Astrocyte (in vitro differentiated cells and primary cell): ENCODE measurements at regions not wholly inside any gene's neighbourhood (a gene's known extent, or its start where the extent isn't known, plus 50 kb on each side); places are given as distances from the start of the nearest gene placed in this dataset.

ENCODE experiments used
- DNase-seq: peaks from one replicate; pipeline ENCODE4 v3.0.0-alpha.2; 2010; ENCODE audit warnings: low read depth
- FAIRE-seq: peaks from 2 replicates; lab custom pipeline; 2011; peaks lifted over from hg19 to GRCh38; lab: Jason Lieb, UNC
- H2AFZ ChIP-seq: 2 replicates; pipeline ENCODE4 v1.6.0; 2012; ENCODE audit warnings: low read depth, low read length, inconsistent platforms
- H3K27ac ChIP-seq: 2 replicates; pipeline ENCODE4 v1.5.1; 2011; ENCODE audit warnings: low read depth, low read length, inconsistent platforms
- H3K27me3 ChIP-seq: 2 replicates; pipeline ENCODE4 v1.6.0; 2011; ENCODE audit warnings: low read length, inconsistent platforms; ENCODE audit not compliant: insufficient read depth
- H3K36me3 ChIP-seq: 2 replicates; pipeline ENCODE4 v1.5.1; 2011; ENCODE audit warnings: low read length, inconsistent platforms; ENCODE audit not compliant: insufficient read depth
- H3K4me1 ChIP-seq: 2 replicates; pipeline ENCODE4 v1.5.1; 2011; ENCODE audit warnings: low read length, inconsistent platforms; ENCODE audit not compliant: insufficient read depth
- H3K4me2 ChIP-seq: 2 replicates; pipeline ENCODE4 v1.6.0; 2012; ENCODE audit warnings: low read length, inconsistent platforms
- H3K4me3 ChIP-seq: 2 replicates; pipeline ENCODE4 v1.5.1; 2011; ENCODE audit warnings: low read depth, mild to moderate bottlenecking, low read length, inconsistent platforms; ENCODE audit not compliant: insufficient read depth
- H3K79me2 ChIP-seq: 2 replicates; pipeline ENCODE4 v1.6.0; 2012; ENCODE audit warnings: mild to moderate bottlenecking, low read length, inconsistent platforms; ENCODE audit not compliant: insufficient read depth
- H3K9ac ChIP-seq: 2 replicates; pipeline ENCODE4 v1.6.0; 2012; ENCODE audit warnings: mild to moderate bottlenecking, low read length, inconsistent platforms
- H3K9me3 ChIP-seq: 2 replicates; pipeline ENCODE4 v1.5.1; 2012; ENCODE audit warnings: low read depth, mild to moderate bottlenecking, low read length, inconsistent platforms; ENCODE audit not compliant: insufficient read depth
- H4K20me1 ChIP-seq: 2 replicates; pipeline ENCODE4 v1.6.0; 2012; ENCODE audit warnings: low read length, inconsistent platforms; ENCODE audit not compliant: insufficient read depth
- H3K27ac Mint-ChIP-seq: one replicate; pipeline ENCODE4 v1.8.0; 2021; ENCODE audit warnings: mild to moderate bottlenecking, mixed read lengths; ENCODE audit not compliant: unreplicated experiment
- H3K27me3 Mint-ChIP-seq: one replicate; pipeline ENCODE4 v1.8.0; 2021; ENCODE audit warnings: low read depth, mixed read lengths; ENCODE audit not compliant: unreplicated experiment
- H3K36me3 Mint-ChIP-seq: one replicate; pipeline ENCODE4 v1.8.0; 2021; ENCODE audit warnings: low read depth, mixed read lengths; ENCODE audit not compliant: unreplicated experiment
- H3K4me1 Mint-ChIP-seq: one replicate; pipeline ENCODE4 v1.8.0; 2021; ENCODE audit warnings: low read depth, mixed read lengths; ENCODE audit not compliant: unreplicated experiment
- H3K4me3 Mint-ChIP-seq: one replicate; pipeline ENCODE4 v1.8.0; 2021; ENCODE audit warnings: mild to moderate bottlenecking, moderate library complexity, mixed read lengths; ENCODE audit not compliant: unreplicated experiment
- H3K9me3 Mint-ChIP-seq: one replicate; pipeline ENCODE4 v1.8.0; 2021; ENCODE audit warnings: mild to moderate bottlenecking, mixed read lengths; ENCODE audit not compliant: unreplicated experiment
- CTCF ChIP-seq: IDR thresholded peaks from 2 replicates; pipeline ENCODE4 v1.5.1; 2011; ENCODE audit warnings: low read depth, mild to moderate bottlenecking, inconsistent platforms, low read length, moderate library complexity; ENCODE audit not compliant: insufficient read depth
- EZH2 ChIP-seq: IDR thresholded peaks from 2 replicates; pipeline ENCODE4 v1.6.1; 2012; ENCODE audit warnings: mild to moderate bottlenecking, low read length, inconsistent platforms; ENCODE audit not compliant: insufficient read depth

GRCh38 chr3:165716592-165716991 lies 120.6 kb downstream of the BCHE start:
- Histone ChIP-seq H3K4me3 (no peak overlapping the region), H3K36me3 (no peaks in the 10 kb centered on the region), H3K4me1 (no peaks in the 10 kb centered on the region), H4K20me1 (no peaks in the 10 kb centered on the region), H3K27ac (no peak overlapping the region), H3K9me3 (peaks cover 4% of the 10 kb centered on the region), H3K9ac (no peak overlapping the region), H3K4me2 (no peak overlapping the region), H3K27me3 (no peaks in the 10 kb centered on the region), H2AFZ (no peak overlapping the region), H3K79me2 (no peaks in the 10 kb centered on the region)
- no peaks in the 10 kb centered on the region for H3K27me3 Mint-ChIP-seq
- H3K4me1 Mint-ChIP-seq = no peaks in the 10 kb centered on the region
- peaks cover 3% of the 10 kb centered on the region for H3K9me3 Mint-ChIP-seq
- no peak for DNase-seq
- H3K36me3 Mint-ChIP-seq = no peaks in the 10 kb centered on the region
- FAIRE-seq = no peak
- H3K4me3 Mint-ChIP-seq = no peak overlapping the region
- H3K27ac Mint-ChIP-seq = no peak overlapping the region
- TF ChIP-seq CTCF (no peak), EZH2 (no peak)

GRCh38 chr3:165713479-165713878 lies 123.7 kb downstream of the BCHE start:
- Mint-ChIP-seq H3K27me3 (no peaks in the 10 kb centered on the region), H3K36me3 (no peaks in the 10 kb centered on the region), H3K4me3 (no peak overlapping the region), H3K27ac (no peak overlapping the region), H3K9me3 (no peaks in the 10 kb centered on the region), H3K4me1 (no peaks in the 10 kb centered on the region)
- H4K20me1 ChIP-seq = no peaks in the 10 kb centered on the region
- no peak overlapping the region for H3K4me3 ChIP-seq
- TF ChIP-seq CTCF (no peak), EZH2 (no peak)
- H3K4me1 ChIP-seq = no peaks in the 10 kb centered on the region
- H3K36me3 ChIP-seq = no peaks in the 10 kb centered on the region
- no peak overlapping the region for H2AFZ ChIP-seq
- no peak for DNase-seq
- no peak overlapping the region for H3K4me2 ChIP-seq
- no peaks in the 10 kb centered on the region for H3K79me2 ChIP-seq
- H3K9me3 ChIP-seq = no peaks in the 10 kb centered on the region
- H3K27ac ChIP-seq = no peak overlapping the region
- no peak overlapping the region for H3K9ac ChIP-seq
- H3K27me3 ChIP-seq = no peaks in the 10 kb centered on the region
- FAIRE-seq = no peak

GRCh38 chr3:165712382-165712781 lies 124.8 kb downstream of the BCHE start:
- Histone ChIP-seq H3K4me1 (no peaks in the 10 kb centered on the region), H2AFZ (no peak overlapping the region), H3K4me3 (no peak overlapping the region), H3K36me3 (no peaks in the 10 kb centered on the region), H3K9ac (no peak overlapping the region), H3K9me3 (no peaks in the 10 kb centered on the region), H3K79me2 (no peaks in the 10 kb centered on the region), H4K20me1 (no peaks in the 10 kb centered on the region), H3K27ac (no peak overlapping the region), H3K27me3 (no peaks in the 10 kb centered on the region), H3K4me2 (no peak overlapping the region)
- H3K9me3 Mint-ChIP-seq = no peaks in the 10 kb centered on the region
- no peak overlapping the region for H3K4me3 Mint-ChIP-seq
- H3K4me1 Mint-ChIP-seq = no peaks in the 10 kb centered on the region
- H3K27ac Mint-ChIP-seq = no peak overlapping the region
- FAIRE-seq (no peak), DNase-seq (no peak)
- no peak for TF ChIP-seq EZH2
- TF ChIP-seq CTCF = no peak
- H3K36me3 Mint-ChIP-seq = no peaks in the 10 kb centered on the region
- H3K27me3 Mint-ChIP-seq = no peaks in the 10 kb centered on the region
